OCI-LY3 (cell line): ENCODE measurements at regions not wholly inside any gene's neighbourhood (a gene's known extent, or its start where the extent isn't known, plus 50 kb on each side); places are given as distances from the start of the nearest gene placed in this dataset.

Experiments
- EZH2phosphoT487 ChIP-seq: fragments of 200-600 bp; shearing (Covaris generic); IDR thresholded peaks from 2 replicates; pipeline ENCODE4 v1.6.1; 2018; ENCODE audit warnings: antibody characterized with exemption, mixed run types, low read depth
- TF ChIP-seq, protein P1 (sequence below): fragments of 200-600, 300-600 bp; sonication (generic); IDR thresholded peaks from 2 replicates; pipeline ENCODE4 v1.5.1; 2014; ENCODE audit warnings: antibody characterized with exemption, low read length, low read depth

- TF ChIP-seq, protein P1, sequence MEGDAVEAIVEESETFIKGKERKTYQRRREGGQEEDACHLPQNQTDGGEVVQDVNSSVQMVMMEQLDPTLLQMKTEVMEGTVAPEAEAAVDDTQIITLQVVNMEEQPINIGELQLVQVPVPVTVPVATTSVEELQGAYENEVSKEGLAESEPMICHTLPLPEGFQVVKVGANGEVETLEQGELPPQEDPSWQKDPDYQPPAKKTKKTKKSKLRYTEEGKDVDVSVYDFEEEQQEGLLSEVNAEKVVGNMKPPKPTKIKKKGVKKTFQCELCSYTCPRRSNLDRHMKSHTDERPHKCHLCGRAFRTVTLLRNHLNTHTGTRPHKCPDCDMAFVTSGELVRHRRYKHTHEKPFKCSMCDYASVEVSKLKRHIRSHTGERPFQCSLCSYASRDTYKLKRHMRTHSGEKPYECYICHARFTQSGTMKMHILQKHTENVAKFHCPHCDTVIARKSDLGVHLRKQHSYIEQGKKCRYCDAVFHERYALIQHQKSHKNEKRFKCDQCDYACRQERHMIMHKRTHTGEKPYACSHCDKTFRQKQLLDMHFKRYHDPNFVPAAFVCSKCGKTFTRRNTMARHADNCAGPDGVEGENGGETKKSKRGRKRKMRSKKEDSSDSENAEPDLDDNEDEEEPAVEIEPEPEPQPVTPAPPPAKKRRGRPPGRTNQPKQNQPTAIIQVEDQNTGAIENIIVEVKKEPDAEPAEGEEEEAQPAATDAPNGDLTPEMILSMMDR, result no peak
- TF ChIP-seq EZH2phosphoT487, result no peak
These were observed 76.6 kb downstream of the YTHDF1 start for GRCh38 chr20:63139356-63139755.
